Activated CD4-positive, alpha-beta T cell treated with anti-CD3 and anti-CD28 coated beads for 1 hour (primary cell): ENCODE measurements at regions not wholly inside any gene's neighbourhood (a gene's known extent, or its start where the extent isn't known, plus 50 kb on each side); places are given as distances from the start of the nearest gene placed in this dataset.
"Not testable (repeated sequence)": the region's sequence is repeated elsewhere in the genome, so short reads cannot be mapped to it uniquely, and the experiment has no call there.

Source experiments
- DNase-seq: peaks from one replicate; pipeline ENCODE4 v3.0.0-alpha.2; 2020

GRCh38 chr14:105893686-105894085 is 367.3 kb downstream of the TMEM121 start:
- DNase-seq: not testable (repeated sequence)

- no peak for DNase-seq
Observed at GRCh38 chr14:105894125-105894977, 368.0 kb downstream of the TMEM121 start.

- no peak for DNase-seq
Observed at GRCh38 chr14:105894978-105895881, 368.8 kb downstream of the TMEM121 start.

GRCh38 chr14:105896206-105896605 is 369.8 kb downstream of the TMEM121 start:
- DNase-seq: not testable (repeated sequence)

DNA sequence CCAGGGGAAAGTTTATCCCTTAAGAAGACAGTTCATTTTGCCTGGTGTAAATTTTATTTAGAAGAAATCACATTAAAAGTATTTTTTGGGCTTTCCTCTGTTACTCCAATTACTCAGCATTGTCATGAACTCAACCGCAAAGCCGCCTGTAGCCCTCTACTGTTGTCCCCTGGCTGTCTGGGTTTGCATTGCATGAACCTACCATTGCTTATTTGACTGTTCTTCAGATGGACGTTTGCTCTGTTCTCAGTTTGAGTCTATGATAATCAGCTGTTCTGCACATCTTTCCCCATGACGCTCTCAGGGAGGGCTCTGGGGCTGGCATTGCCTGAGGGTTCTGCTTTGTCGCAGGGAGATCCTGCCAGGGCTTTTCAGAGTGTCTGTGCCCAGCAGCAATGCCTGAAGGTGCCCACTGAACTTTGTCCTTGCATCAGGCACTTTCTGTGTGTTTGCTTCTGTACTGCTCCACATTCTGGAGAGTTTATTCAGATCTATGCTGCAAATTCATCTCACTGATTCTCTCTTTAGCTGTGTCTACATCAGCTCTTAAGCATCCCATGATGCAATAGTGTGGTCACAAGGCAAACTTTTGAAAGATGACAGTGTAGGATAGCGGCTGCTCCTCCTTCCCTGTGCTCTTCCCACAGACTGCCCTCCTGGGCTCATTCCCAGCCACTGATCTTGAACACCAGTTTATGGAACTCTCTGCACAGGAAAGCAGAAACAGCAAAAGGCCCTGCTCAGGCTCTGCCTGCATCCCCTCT is 370.8 kb downstream of the TMEM121 start:
- not testable (repeated sequence) for DNase-seq

DNA sequence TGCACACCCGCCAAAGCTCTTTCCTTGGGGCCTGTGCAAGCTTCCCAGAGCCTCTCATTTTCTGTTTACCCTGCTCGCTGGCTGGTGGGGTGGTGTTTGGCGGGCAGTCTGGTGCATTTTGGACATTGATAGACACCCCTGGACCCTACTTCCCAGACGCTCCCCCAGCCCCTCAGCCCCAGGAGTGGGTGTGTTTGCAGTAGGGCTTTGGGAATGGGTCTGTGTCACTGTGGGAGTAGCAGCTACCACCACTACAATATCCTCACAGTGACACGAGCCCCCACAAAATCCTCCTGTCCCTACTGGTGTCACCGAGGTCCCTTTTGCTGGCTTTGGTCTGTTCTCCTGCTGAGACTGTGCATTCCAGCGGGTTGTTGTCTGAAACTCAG is 371.3 kb downstream of the TMEM121 start:
- DNase-seq: no peak

GRCh38 chr14:105898482-105899010 is 372.2 kb downstream of the TMEM121 start:
- no peak for DNase-seq

GRCh38 chr14:105899071-105899641 is 372.8 kb downstream of the TMEM121 start:
- DNase-seq: no peak

GRCh38 chr14:105899657-105900397 is 373.4 kb downstream of the TMEM121 start:
- DNase-seq: no peak

GRCh38 chr14:105900398-105901160 is 374.2 kb downstream of the TMEM121 start:
- no peak for DNase-seq

DNA sequence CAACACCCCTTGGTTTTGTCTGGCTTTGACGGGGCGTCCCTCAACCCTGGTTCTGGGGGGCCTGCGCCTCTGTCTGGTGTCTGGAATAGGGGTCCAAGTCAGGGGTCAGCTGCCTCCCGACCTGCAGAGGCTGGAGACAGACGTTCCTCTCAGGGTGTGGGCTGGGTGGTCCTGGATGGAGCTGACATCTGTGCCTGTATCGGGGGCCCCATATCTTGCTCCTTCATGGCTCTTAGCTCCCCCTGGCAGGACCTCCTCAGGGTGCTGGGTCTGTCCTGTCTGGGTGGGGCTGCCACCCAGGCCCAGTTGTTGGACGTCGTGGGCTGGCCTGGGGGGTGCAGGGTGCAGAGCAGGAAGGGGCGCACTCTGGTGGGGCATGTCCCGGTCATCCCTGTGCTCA is 374.8 kb downstream of the TMEM121 start:
- DNase-seq: no peak

DNA sequence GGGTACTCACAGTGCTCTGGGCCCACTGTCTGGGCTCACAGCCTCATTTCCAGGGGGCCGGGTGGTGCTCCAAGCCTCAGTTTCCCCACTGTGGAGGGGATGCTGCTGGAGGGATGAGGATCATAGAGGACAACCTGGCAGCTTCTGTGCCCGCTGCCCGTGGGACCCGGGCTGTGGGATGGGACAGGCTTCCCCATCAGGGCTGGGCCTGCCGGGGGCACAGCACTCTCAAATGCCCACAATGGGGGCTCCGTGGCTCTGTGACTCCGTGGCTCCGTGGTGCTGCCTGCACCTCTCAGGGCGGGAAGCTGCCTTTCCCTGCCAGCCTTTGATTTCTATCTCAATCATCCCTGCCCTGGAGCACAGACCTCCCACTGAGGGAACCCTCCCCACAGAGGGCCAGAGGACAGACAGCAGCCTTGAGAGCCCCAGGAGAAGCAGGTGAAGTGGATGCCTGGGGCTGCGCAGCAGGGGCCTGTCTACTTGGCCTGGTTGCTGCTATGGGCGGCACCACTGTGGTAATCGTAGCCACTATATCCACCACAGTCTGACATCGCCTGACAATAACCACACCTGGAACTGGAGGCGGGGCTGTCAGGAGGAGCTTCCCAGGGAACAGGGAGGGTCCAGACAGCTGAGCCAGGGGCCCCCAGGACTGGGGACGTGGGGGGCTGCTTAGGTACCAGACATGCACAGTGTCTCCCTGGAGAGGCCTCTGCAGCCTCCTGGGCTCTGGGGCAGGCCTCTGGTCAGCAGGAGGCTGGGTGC is 375.9 kb downstream of the TMEM121 start:
- DNase-seq: no peak

DNA sequence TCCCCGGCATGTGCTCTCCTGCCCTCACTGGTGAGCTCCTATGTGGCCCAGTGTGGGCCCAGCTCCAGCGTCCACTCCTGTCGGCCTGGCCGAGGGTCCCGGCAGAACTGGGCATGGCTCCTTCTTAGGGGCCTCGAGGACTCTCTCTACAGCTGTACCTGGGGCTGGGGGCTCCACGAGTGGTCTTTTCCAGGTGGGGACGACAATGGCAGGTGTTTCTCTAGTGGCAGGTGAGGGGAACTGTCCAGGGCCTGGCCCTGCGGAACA is 376.4 kb downstream of the TMEM121 start:
- DNase-seq: not testable (repeated sequence)

GRCh38 chr14:105903971-105904370 is 377.6 kb downstream of the TMEM121 start:
- DNase-seq: no peak

GRCh38 chr14:105904379-105904778 is 378.0 kb downstream of the TMEM121 start:
- DNase-seq: no peak

DNA sequence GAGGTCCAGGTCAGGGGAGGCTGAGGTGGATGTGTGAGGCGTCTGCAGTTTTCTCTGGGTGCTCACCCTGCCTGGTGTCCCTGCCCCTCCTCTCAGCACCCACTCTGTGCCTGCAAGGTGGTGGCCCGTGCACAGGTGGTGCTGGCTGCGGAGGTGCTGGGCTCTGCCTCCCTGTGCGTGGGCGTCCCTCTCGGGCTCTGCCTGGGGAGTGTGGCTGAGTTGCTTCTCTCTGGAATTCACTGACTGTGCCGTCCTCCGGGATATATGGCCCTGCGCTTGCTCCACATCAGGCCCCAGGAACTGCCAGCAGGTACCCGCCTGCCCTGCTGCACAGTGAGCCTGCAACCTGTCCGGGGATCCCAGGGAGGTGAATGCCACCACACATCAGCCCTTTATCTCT is 379.1 kb downstream of the TMEM121 start:
- DNase-seq: no peak

DNA sequence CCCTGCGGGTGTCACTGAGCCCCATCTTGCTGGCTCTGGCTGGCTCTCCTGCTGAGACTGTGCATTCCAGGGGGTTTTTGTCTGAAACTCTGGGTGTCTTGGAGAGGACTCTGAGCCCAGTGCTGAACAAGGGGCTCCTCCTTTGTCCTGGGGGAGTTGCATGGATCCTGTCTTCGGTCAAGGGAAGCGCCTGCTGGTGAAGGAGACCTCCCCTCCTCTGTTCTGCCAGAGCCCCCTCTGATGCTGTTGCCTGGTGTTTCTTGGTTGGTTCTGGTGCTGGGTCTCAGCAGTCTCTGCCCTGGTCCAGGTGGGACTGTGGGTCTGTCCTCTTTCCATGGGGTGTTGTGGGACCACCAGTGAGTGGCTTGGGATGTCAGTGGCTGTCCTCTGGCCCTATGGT is 380.9 kb downstream of the TMEM121 start:
- no peak for DNase-seq

DNA sequence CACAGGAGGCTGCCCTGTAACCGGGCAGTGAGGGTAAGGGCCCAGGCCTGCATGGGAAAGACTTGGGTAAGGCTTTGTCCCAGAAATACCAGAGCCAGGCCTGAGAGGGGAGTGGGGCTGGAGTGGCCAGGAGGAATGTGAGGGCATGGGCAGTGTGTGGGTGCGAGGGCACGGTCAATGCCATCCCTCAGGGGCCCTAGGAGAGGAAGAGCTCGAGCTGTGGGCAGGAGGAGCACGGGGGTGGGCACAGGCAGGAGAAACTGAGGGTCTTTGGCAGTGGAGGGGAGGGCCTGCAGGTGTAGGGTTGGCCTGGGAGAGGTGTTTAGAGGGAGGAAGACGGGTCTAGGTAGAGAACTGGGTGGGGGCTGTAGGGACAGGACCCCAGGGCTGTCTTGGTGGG is 381.6 kb downstream of the TMEM121 start:
- DNase-seq: no peak

GRCh38 chr14:105908481-105908911 is 382.1 kb downstream of the TMEM121 start:
- no peak for DNase-seq
